CD4-positive, alpha-beta memory T cell (primary cell): ENCODE measurements at regions not wholly inside any gene's neighbourhood (a gene's known extent, or its start where the extent isn't known, plus 50 kb on each side); places are given as distances from the start of the nearest gene placed in this dataset.

Experiments used
- CTCF ChIA-PET: fragments of 350-600 bp; sonication (Branson Sonifier 250); formaldehyde crosslinking; loops from one replicate; lab custom pipeline; 2021; ENCODE audit warnings: inconsistent platforms; ENCODE audit not compliant: partially characterized antibody; lab: Charles Lee
- POLR2A ChIA-PET: fragments of 350-600 bp; sonication (Branson Sonifier 250); formaldehyde crosslinking; loops from one replicate; lab custom pipeline; 2021; ENCODE audit not compliant: partially characterized antibody; lab: Charles Lee
- DNase-seq, 5 donors: peaks; one replicate each; pipeline versions ENCODE4 v3.0.0 to v3.0.0-alpha.2; 2020 to 2022; ENCODE audit warnings: mixed read lengths in 1 of 5
- H3K27ac ChIP-seq: one replicate; pipeline ENCODE4 v1.7.0; 2013; ENCODE audit warnings: low read depth, low read length
- H3K27me3 ChIP-seq: 2 replicates; pipeline ENCODE4 v1.7.0; 2013; ENCODE audit warnings: mild to moderate bottlenecking, low read length, moderate library complexity; ENCODE audit not compliant: insufficient read depth
- H3K36me3 ChIP-seq: 2 replicates; pipeline ENCODE4 v1.7.0; 2013; ENCODE audit warnings: mild to moderate bottlenecking, low read length, moderate library complexity; ENCODE audit not compliant: insufficient read depth
- H3K4me1 ChIP-seq: 2 replicates; pipeline ENCODE4 v1.7.0; 2013; ENCODE audit warnings: mild to moderate bottlenecking, low read length, moderate library complexity; ENCODE audit not compliant: insufficient read depth
- H3K4me3 ChIP-seq, 2 donors: one replicate each; pipeline ENCODE4 v1.7.0; 2013; ENCODE audit warnings: low read length in 2 of 2, mild to moderate bottlenecking in 1 of 2
- H3K9me3 ChIP-seq, 2 donors: one replicate each; pipeline ENCODE4 v1.7.0; 2013; ENCODE audit warnings: low read length in 2 of 2, control low read depth in 1 of 2; ENCODE audit not compliant: control insufficient read depth in 1 of 2
- H3K27ac Mint-ChIP-seq, 7 donors: one replicate each; pipeline ENCODE4 v1.8.0; 2020 to 2021; ENCODE audit warnings: mixed read lengths in 7 of 7, mild to moderate bottlenecking in 6 of 7, inconsistent platforms in 3 of 7, moderate library complexity in 3 of 7
- H3K27me3 Mint-ChIP-seq, 2 donors: one replicate each; pipeline ENCODE4 v1.8.0; 2020 to 2021; ENCODE audit warnings: mixed read lengths in 2 of 2
- H3K36me3 Mint-ChIP-seq, 2 donors: one replicate each; pipeline ENCODE4 v1.8.0; 2020 to 2021; ENCODE audit warnings: mixed read lengths in 2 of 2, inconsistent platforms in 1 of 2, mild to moderate bottlenecking in 1 of 2
- H3K4me1 Mint-ChIP-seq, 4 donors: one replicate each; pipeline ENCODE4 v1.8.0; 2020 to 2021; ENCODE audit warnings: mixed read lengths in 4 of 4, mild to moderate bottlenecking in 1 of 4
- H3K4me3 Mint-ChIP-seq, 8 donors: one replicate each; pipeline ENCODE4 v1.8.0; 2020 to 2021; ENCODE audit warnings: mixed read lengths in 8 of 8, mild to moderate bottlenecking in 7 of 8, moderate library complexity in 6 of 8, inconsistent platforms in 3 of 8
- H3K9me3 Mint-ChIP-seq, 8 donors: one replicate each; pipeline ENCODE4 v1.8.0; 2020 to 2021; ENCODE audit warnings: mixed read lengths in 8 of 8, mild to moderate bottlenecking in 5 of 8, inconsistent platforms in 3 of 8, moderate library complexity in 1 of 8
- intact Hi-C: fragments of 100-400 bp; cut with micrococcal nuclease; formaldehyde crosslinking; loops from one replicate; pipeline ENCODE4 v1.15.1; 2023

DNA sequence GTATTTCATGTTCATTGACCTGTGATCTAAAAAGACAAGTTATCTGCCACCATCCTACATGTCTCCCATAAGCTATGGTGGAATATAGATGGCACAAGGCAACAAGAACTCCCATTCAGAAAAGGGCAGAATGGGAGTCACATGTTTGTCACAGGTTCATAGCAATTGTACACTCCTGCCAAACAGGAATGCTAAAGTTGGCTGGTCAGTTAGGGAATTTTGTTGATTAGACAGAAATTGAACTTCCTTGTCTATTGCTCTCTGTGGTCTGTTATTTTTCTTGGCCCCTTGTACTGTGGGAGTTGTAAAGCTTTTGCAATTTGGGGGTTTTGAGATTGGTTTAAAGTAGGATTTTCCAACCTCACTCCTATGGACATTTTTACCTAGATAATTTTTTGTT lies 101.7 kb upstream of the SOD3 start:
- CTCF ChIA-PET: no interaction called here
- Histone ChIP-seq H3K36me3 (no peaks in the 10 kb centered on the region), H3K9me3 (no peaks in the 10 kb centered on the region), H3K27me3 (no peaks in the 10 kb centered on the region), H3K4me3 (no peak overlapping the region), H3K27ac (no peak overlapping the region), H3K4me1 (no peaks in the 10 kb centered on the region)
- intact Hi-C loops: no loop called here
- Mint-ChIP-seq H3K4me3 (no peak overlapping the region), H3K27me3 (peaks cover 5 to 10% of the 10 kb centered on the region in 2 donors), H3K36me3 (no peaks in the 10 kb centered on the region), H3K27ac (no peak overlapping the region), H3K4me1 (no peaks in the 10 kb centered on the region), H3K9me3 (peaks cover 0 to 10% (median 5%) of the 10 kb centered on the region in 8 donors)
- no peak for DNase-seq
- POLR2A ChIA-PET: no interaction called here

DNA sequence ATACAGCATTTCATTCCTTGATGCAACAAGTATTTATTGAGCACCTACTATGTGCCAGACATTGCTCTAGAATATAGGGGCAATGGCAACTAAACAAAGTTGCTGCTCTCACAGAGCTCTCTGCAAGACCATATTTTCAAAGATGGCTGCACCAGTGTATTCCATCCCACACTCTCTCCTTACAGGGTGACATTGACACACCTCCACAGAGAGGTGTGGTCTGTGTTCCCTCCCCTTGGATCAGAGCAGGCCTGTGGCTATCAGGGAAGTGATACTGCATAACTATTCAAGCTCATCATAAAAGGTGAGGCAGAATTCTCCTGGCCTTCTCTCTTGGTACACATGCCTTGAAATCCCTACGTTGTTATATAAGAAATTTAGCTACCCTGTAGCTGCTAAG lies 95.3 kb upstream of the SOD3 start:
- Mint-ChIP-seq H3K27ac (no peak overlapping the region), H3K27me3 (peaks cover 4 to 6% of the 10 kb centered on the region in 2 donors)
- CTCF ChIA-PET: no interaction called here

DNA sequence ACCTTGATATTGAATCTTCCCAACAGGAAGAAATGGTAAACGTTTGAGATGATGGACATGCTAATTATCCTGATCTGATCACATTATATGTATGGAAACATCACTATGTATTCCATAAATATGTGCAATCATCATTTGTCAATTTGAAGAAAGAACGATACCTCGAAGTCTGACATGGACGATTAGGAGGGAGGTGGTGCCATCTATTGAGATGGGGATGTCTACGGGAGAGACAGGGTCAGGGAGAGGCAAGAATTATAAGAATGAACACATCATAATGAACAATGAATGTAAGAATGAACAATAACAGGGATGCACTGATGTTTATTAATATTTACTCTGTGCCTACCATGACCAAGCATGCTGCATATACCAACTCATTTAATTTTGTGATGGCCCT lies 93.7 kb upstream of the SOD3 start:
- Mint-ChIP-seq H3K9me3 (peaks cover 0 to 2% (median 0%) of the 10 kb centered on the region in 8 donors), H3K27me3 (peaks cover 4 to 7% of the 10 kb centered on the region in 2 donors), H3K4me3 (no peak overlapping the region), H3K4me1 (no peaks in the 10 kb centered on the region), H3K36me3 (no peaks in the 10 kb centered on the region), H3K27ac (no peak overlapping the region)
- no peak for DNase-seq
- no peak overlapping the region for H3K4me3 ChIP-seq
- ChIA-PET CTCF (no interaction called here), POLR2A (no interaction called here)
- no peaks in the 10 kb centered on the region for H3K36me3 ChIP-seq
- H3K27ac ChIP-seq: no peak overlapping the region
- H3K27me3 ChIP-seq: no peaks in the 10 kb centered on the region
- no peaks in the 10 kb centered on the region for H3K4me1 ChIP-seq
- no peaks in the 10 kb centered on the region for H3K9me3 ChIP-seq
- intact Hi-C loops: no loop called here

More for the DNA sequence above, 95.3 kb upstream of the SOD3 start:
- Mint-ChIP-seq H3K36me3 (no peaks in the 10 kb centered on the region), H3K4me3 (no peak overlapping the region), H3K9me3 (peaks cover 0 to 1% (median 0%) of the 10 kb centered on the region in 8 donors), H3K4me1 (no peaks in the 10 kb centered on the region)
- H3K9me3 ChIP-seq: no peaks in the 10 kb centered on the region
- no peaks in the 10 kb centered on the region for H3K36me3 ChIP-seq
- H3K27ac ChIP-seq: no peak overlapping the region
- POLR2A ChIA-PET: no interaction called here
- no peak for DNase-seq
- no peak overlapping the region for H3K4me3 ChIP-seq
- intact Hi-C loops: no loop called here
- no peaks in the 10 kb centered on the region for H3K27me3 ChIP-seq
- H3K4me1 ChIP-seq: no peaks in the 10 kb centered on the region

DNA sequence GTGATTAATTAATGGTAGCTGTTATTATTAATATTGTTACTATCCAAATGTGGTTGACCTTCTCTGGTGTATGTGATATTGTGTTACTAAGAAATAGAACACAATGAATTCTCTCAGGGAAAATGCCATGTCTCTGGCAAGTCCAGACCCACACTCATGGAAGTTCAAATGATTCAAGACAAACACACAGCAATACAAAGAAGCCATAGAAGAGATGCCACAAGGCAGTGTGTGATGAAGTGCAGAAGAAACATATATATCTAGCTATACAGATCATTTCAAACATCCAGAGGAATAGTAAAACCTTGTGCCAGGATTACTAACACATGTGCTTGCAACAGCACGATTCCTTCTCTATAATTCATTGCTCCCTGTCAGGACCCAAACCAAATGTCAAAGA lies 93.1 kb upstream of the SOD3 start:
- intact Hi-C loops: no loop called here
- H3K4me3 Mint-ChIP-seq: no peak overlapping the region
- Histone ChIP-seq H3K27ac (no peak overlapping the region), H3K36me3 (no peaks in the 10 kb centered on the region), H3K9me3 (no peaks in the 10 kb centered on the region), H3K4me3 (no peak overlapping the region), H3K27me3 (no peaks in the 10 kb centered on the region), H3K4me1 (no peaks in the 10 kb centered on the region)
- no peak overlapping the region for H3K27ac Mint-ChIP-seq
- H3K9me3 Mint-ChIP-seq: peaks cover 0 to 2% (median 0%) of the 10 kb centered on the region in 8 donors
- ChIA-PET CTCF (no interaction called here), POLR2A (no interaction called here)
- H3K36me3 Mint-ChIP-seq: no peaks in the 10 kb centered on the region
- DNase-seq: no peak
- H3K27me3 Mint-ChIP-seq: peaks cover 4 to 7% of the 10 kb centered on the region in 2 donors
- no peaks in the 10 kb centered on the region for H3K4me1 Mint-ChIP-seq

DNA sequence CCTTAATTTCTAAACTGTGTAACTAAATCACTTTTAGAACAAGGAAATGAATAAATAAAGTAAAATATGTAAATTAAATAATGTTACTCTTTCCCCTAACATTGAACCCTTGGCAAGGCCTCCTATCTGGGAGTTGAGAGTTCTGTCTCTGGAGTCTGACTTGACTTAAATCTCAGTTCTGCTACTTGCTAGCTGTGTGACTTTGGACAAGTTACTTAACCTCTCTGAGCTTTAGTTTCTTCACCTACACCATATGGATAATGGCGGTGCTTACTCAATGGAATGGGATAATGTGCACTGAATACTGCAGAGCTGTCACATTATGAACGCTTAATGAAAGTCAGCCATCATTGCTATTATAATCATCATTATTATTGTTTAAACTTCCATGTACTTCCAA lies 92.1 kb upstream of the SOD3 start:
- Histone ChIP-seq H3K27ac (no peak overlapping the region), H3K4me3 (no peak overlapping the region), H3K27me3 (no peaks in the 10 kb centered on the region), H3K36me3 (no peaks in the 10 kb centered on the region), H3K4me1 (no peaks in the 10 kb centered on the region), H3K9me3 (no peaks in the 10 kb centered on the region)
- H3K36me3 Mint-ChIP-seq: no peaks in the 10 kb centered on the region
- H3K27ac Mint-ChIP-seq: no peak overlapping the region
- no peak for DNase-seq
- H3K9me3 Mint-ChIP-seq: peaks cover 0 to 4% (median under 1%) of the 10 kb centered on the region in 8 donors
- H3K4me3 Mint-ChIP-seq: no peak overlapping the region
- intact Hi-C loops: no loop called here
- H3K4me1 Mint-ChIP-seq: no peaks in the 10 kb centered on the region
- ChIA-PET CTCF (no interaction called here), POLR2A (no interaction called here)
- H3K27me3 Mint-ChIP-seq: peaks cover 4 to 7% of the 10 kb centered on the region in 2 donors

DNA sequence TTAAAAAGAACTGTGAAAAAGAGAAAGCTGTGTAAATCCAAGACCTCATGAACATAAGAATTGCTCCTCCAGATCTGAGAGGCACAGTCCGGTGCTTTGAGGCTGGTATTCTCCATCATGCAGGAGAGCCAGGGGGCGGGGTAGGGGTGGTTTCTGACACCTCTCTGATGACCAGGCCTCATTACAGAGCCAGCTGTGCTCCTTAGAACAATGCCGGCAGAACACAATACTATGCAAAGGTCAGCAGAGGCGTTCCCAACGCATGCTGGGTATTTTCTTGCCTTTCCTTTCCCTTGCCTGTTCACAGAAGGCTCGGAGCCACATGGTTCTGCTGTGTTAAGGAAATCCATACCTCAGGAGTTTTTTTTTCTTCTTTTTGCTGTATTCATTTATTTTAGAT lies 91.2 kb upstream of the SOD3 start:
- no peaks in the 10 kb centered on the region for H3K36me3 Mint-ChIP-seq
- ChIA-PET POLR2A (no interaction called here), CTCF (no interaction called here)
- no peak overlapping the region for H3K27ac Mint-ChIP-seq
- H3K27me3 Mint-ChIP-seq: peaks cover 4 to 11% of the 10 kb centered on the region in 2 donors
- Histone ChIP-seq H3K9me3 (no peaks in the 10 kb centered on the region), H3K4me3 (no peak overlapping the region), H3K27ac (no peak overlapping the region), H3K36me3 (no peaks in the 10 kb centered on the region), H3K4me1 (no peaks in the 10 kb centered on the region), H3K27me3 (no peaks in the 10 kb centered on the region)
- no peak for DNase-seq
- H3K4me3 Mint-ChIP-seq: no peak overlapping the region
- no peaks in the 10 kb centered on the region for H3K4me1 Mint-ChIP-seq
- intact Hi-C loops: no loop called here
- peaks cover 0 to 8% (median 2%) of the 10 kb centered on the region in 8 donors for H3K9me3 Mint-ChIP-seq

DNA sequence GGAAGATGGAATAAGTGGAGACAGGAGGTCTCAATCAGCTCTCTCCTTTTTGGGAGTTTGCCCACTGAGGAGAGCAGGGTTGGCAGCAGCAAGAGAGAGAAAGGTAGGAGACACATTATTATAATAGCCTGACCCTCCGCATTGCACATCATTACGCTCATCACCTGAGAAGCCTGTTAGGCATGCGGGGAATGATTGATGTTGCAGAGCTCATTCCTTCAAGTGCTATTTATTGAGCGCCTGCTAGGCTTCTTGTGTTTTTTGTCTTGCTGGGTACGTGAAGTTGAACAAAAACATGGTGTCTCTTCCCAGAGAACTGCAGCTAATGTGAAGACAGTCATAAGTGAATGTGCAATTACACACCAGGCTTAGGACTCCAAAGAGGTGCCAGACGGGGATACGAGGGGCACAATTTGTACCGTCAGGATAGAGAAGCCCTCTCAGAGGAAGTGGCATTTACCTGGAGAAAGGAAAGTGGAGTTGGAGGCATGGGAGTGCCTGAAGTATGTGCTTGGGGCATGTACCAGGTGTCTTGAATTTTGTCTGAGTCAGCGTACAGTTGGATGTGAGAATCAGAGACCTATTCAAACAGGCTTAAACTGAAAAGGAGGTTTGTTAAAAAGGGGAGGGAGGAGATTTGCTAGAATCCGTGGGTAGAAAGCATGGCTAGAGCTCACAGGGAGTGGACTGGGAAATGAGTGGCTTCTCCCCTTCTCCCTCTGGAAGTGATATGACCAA lies 90.2 kb upstream of the SOD3 start:
- H3K36me3 ChIP-seq: no peaks in the 10 kb centered on the region
- Mint-ChIP-seq H3K36me3 (no peaks in the 10 kb centered on the region), H3K27me3 (peaks cover 4 to 10% of the 10 kb centered on the region in 2 donors), H3K9me3 (peaks cover 0 to 8% (median 2%) of the 10 kb centered on the region in 8 donors), H3K27ac (no peak overlapping the region), H3K4me3 (no peak overlapping the region), H3K4me1 (no peaks in the 10 kb centered on the region)
- no peaks in the 10 kb centered on the region for H3K4me1 ChIP-seq
- DNase-seq: no peak
- H3K9me3 ChIP-seq: no peaks in the 10 kb centered on the region
- ChIA-PET POLR2A (no interaction called here), CTCF (no interaction called here)
- intact Hi-C loops: no loop called here
- no peak overlapping the region for H3K27ac ChIP-seq
- H3K4me3 ChIP-seq: no peak overlapping the region
- H3K27me3 ChIP-seq: no peaks in the 10 kb centered on the region
